Prostate gland (tissue), 2 donors: ENCODE measurements at regions not wholly inside any gene's neighbourhood (a gene's known extent, or its start where the extent isn't known, plus 50 kb on each side); places are given as distances from the start of the nearest gene placed in this dataset.

ENCODE experiments used
- POLR2A ChIP-seq: fragments of 450-650 bp; IDR thresholded peaks from one replicate; pipeline ENCODE4 v1.6.1; 2016; ENCODE audit warnings: antibody characterized with exemption, mild to moderate bottlenecking
- TF ChIP-seq, protein P1 (sequence below), 4 experiments: fragments of 200-600 bp in 2 of 4; fragments of 450-650 bp in 2 of 4; sonication (generic) in 2 of 4; IDR thresholded peaks; 1 replicate in 3 of 4; 2 replicates in 1 of 4; pipeline ENCODE4 v1.5.1; 2016 to 2019; ENCODE audit warnings: antibody characterized with exemption in 4 of 4, mild to moderate bottlenecking in 2 of 4, moderate library complexity in 2 of 4

DNA sequence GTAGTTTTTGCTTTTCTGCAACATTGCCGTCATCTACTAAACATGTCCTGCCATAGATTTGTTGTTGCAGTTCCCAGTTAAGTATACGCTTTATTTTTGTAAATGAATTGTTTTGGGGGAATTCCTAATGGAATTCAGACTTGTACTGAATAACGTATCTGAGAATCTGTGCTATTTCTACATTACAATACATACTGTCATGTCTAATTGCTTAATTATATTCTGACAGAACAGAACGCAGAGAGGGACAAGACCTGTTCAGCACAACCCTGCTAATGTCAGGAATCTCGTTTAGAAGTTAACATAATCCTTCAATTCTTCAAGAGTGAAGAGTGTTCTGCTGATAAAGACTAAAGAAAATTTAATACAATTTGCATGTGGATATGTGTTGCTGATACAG is 861.1 kb upstream of the KLHL1 start:
- TF ChIP-seq, protein P1, sequence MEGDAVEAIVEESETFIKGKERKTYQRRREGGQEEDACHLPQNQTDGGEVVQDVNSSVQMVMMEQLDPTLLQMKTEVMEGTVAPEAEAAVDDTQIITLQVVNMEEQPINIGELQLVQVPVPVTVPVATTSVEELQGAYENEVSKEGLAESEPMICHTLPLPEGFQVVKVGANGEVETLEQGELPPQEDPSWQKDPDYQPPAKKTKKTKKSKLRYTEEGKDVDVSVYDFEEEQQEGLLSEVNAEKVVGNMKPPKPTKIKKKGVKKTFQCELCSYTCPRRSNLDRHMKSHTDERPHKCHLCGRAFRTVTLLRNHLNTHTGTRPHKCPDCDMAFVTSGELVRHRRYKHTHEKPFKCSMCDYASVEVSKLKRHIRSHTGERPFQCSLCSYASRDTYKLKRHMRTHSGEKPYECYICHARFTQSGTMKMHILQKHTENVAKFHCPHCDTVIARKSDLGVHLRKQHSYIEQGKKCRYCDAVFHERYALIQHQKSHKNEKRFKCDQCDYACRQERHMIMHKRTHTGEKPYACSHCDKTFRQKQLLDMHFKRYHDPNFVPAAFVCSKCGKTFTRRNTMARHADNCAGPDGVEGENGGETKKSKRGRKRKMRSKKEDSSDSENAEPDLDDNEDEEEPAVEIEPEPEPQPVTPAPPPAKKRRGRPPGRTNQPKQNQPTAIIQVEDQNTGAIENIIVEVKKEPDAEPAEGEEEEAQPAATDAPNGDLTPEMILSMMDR (IDR thresholded peaks at IDR 0.05) = no peak
- no peak for TF ChIP-seq POLR2A
